ENCODE measurements at regions not wholly inside any gene's neighbourhood (a gene's known extent, or its start where the extent isn't known, plus 50 kb on each side); places are given as distances from the start of the nearest gene placed in this dataset.

- no peak for DNase-seq
- H3K4me3 ChIP-seq: no peak overlapping the region
- no peak overlapping the region for H3K27ac ChIP-seq
- intact Hi-C loops (cut with DNase I; ENCODE audit: low total_unique reads): no loop called here
- no peaks in the 10 kb centered on the region for H3K9me3 ChIP-seq
- 50 to 52% methylated on average over 3 of the region's 3 CpGs for WGBS, 2 donors
- TF ChIP-seq CTCF (IDR thresholded peaks at IDR 0.05): no peak
- no peak for TF ChIP-seq POLR2A (IDR thresholded peaks at IDR 0.05)
- H3K4me1 ChIP-seq: no peaks in the 10 kb centered on the region
- no peaks in the 10 kb centered on the region for H3K27me3 ChIP-seq
- no peaks in the 10 kb centered on the region for H3K36me3 ChIP-seq (ENCODE audit: low read depth, missing control alignments)
These were observed 222.5 kb downstream of the IRF8 start for GRCh38 chr16:86121374-86122010.

GRCh38 chr16:86122681-86123342, 223.8 kb downstream of the IRF8 start:
- no peak for TF ChIP-seq POLR2A (IDR thresholded peaks at IDR 0.05)
- no peak for TF ChIP-seq CTCF (IDR thresholded peaks at IDR 0.05)
- no peak overlapping the region for H3K27ac ChIP-seq
- no peak for DNase-seq
- H3K4me1 ChIP-seq: no peaks in the 10 kb centered on the region
- no peak overlapping the region for H3K4me3 ChIP-seq
- no peaks in the 10 kb centered on the region for H3K27me3 ChIP-seq
- intact Hi-C loops (cut with DNase I; ENCODE audit: low total_unique reads): no loop called here
- H3K9me3 ChIP-seq: no peaks in the 10 kb centered on the region
- no peaks in the 10 kb centered on the region for H3K36me3 ChIP-seq (ENCODE audit: low read depth, missing control alignments)
- 68 to 73% methylated on average over 7 to 15 of the region's 15 CpGs for WGBS, 2 donors

GRCh38 chr16:86124321-86124720, 225.4 kb downstream of the IRF8 start:
- TF ChIP-seq CTCF (IDR thresholded peaks at IDR 0.05): no peak
- TF ChIP-seq POLR2A (IDR thresholded peaks at IDR 0.05): no peak
- no peak for DNase-seq
- no peaks in the 10 kb centered on the region for H3K27me3 ChIP-seq
- no peak overlapping the region for H3K4me3 ChIP-seq
- intact Hi-C loops (cut with DNase I; ENCODE audit: low total_unique reads): no loop called here
- no peaks in the 10 kb centered on the region for H3K9me3 ChIP-seq
- 66 to 79% methylated on average over 4 of the region's 4 CpGs for WGBS, 2 donors
- no peaks in the 10 kb centered on the region for H3K4me1 ChIP-seq
- no peaks in the 10 kb centered on the region for H3K36me3 ChIP-seq (ENCODE audit: low read depth, missing control alignments)
- no peak overlapping the region for H3K27ac ChIP-seq

GRCh38 chr16:86126891-86127290, 227.9 kb downstream of the IRF8 start:
- Histone ChIP-seq H3K4me1 (no peaks in the 10 kb centered on the region), H3K4me3 (no peak overlapping the region), H3K27me3 (no peaks in the 10 kb centered on the region), H3K36me3 (ENCODE audit: low read depth, missing control alignments) (no peaks in the 10 kb centered on the region), H3K9me3 (no peaks in the 10 kb centered on the region), H3K27ac (no peak overlapping the region)
- TF ChIP-seq POLR2A (IDR thresholded peaks at IDR 0.05) (no peak), CTCF (IDR thresholded peaks at IDR 0.05) (no peak)
- intact Hi-C loops (cut with DNase I; ENCODE audit: low total_unique reads): no loop called here
- 89 to 92% methylated on average over 12 of the region's 12 CpGs for WGBS, 2 donors
- no peak for DNase-seq

- no peak for DNase-seq
- H3K27me3 ChIP-seq: no peaks in the 10 kb centered on the region
- intact Hi-C loops (cut with DNase I; ENCODE audit: low total_unique reads): no loop called here
These were observed 228.4 kb downstream of the IRF8 start for GRCh38 chr16:86127366-86127765.

More at GRCh38 chr16:86127366-86127765, 228.4 kb downstream of the IRF8 start:
- WGBS, 2 donors: 85 to 86% methylated on average over 13 of the region's 13 CpGs
- Histone ChIP-seq H3K9me3 (no peaks in the 10 kb centered on the region), H3K4me1 (no peaks in the 10 kb centered on the region), H3K27ac (no peak overlapping the region), H3K4me3 (no peak overlapping the region), H3K36me3 (ENCODE audit: low read depth, missing control alignments) (no peaks in the 10 kb centered on the region)
- TF ChIP-seq POLR2A (IDR thresholded peaks at IDR 0.05) (no peak), CTCF (IDR thresholded peaks at IDR 0.05) (no peak)

Data from testis (tissue), 2 donors.